ENCODE measurements at regions not wholly inside any gene's neighbourhood (a gene's known extent, or its start where the extent isn't known, plus 50 kb on each side); places are given as distances from the start of the nearest gene placed in this dataset.

- no peak for DNase-seq
- H3K27ac ChIP-seq (ENCODE audit: low read depth, low read length) = no peak overlapping the region
- CTCF ChIA-PET (ENCODE audit: partially characterized antibody) = no interaction called here
Observed at GRCh38 chr7:26590709-26591108, 273.7 kb downstream of the SKAP2 start.

GRCh38 chr7:26592011-26592410, 272.4 kb downstream of the SKAP2 start:
- no peaks in the 10 kb centered on the region for H3K9me3 Mint-ChIP-seq
- ChIA-PET POLR2A (ENCODE audit: partially characterized antibody) (no interaction called here), CTCF (ENCODE audit: partially characterized antibody) (no interaction called here)
- peaks cover 7 to 11% of the 10 kb centered on the region in 2 donors for H3K27me3 Mint-ChIP-seq
- H3K4me3 Mint-ChIP-seq = no peak overlapping the region
- no peaks in the 10 kb centered on the region for H3K27me3 ChIP-seq (ENCODE audit: insufficient read depth, low read length)
- H3K4me3 ChIP-seq (ENCODE audit: low read length in 2 of 2) = no peak overlapping the region
- no peak overlapping the region for H3K27ac Mint-ChIP-seq
- no peaks in the 10 kb centered on the region for H3K36me3 Mint-ChIP-seq
- H3K36me3 ChIP-seq (ENCODE audit: insufficient read depth, low read length) = no peaks in the 10 kb centered on the region
- no peaks in the 10 kb centered on the region for H3K9me3 ChIP-seq (ENCODE audit: control insufficient read depth in 1 of 2, low read length in 2 of 2)
- H3K4me1 Mint-ChIP-seq = no peaks in the 10 kb centered on the region
- no peak for DNase-seq
- H3K27ac ChIP-seq (ENCODE audit: low read depth, low read length) = no peak overlapping the region
- no peaks in the 10 kb centered on the region for H3K4me1 ChIP-seq (ENCODE audit: insufficient read depth, low read length)
- intact Hi-C loops (cut with micrococcal nuclease) = no loop called here

More at GRCh38 chr7:26590709-26591108, 273.7 kb downstream of the SKAP2 start:
- Mint-ChIP-seq H3K36me3 (no peaks in the 10 kb centered on the region), H3K27me3 (peaks cover 7 to 11% of the 10 kb centered on the region in 2 donors), H3K4me1 (no peaks in the 10 kb centered on the region), H3K27ac (no peak overlapping the region), H3K4me3 (no peak overlapping the region), H3K9me3 (no peaks in the 10 kb centered on the region)
- no peaks in the 10 kb centered on the region for H3K36me3 ChIP-seq (ENCODE audit: insufficient read depth, low read length)
- no peaks in the 10 kb centered on the region for H3K4me1 ChIP-seq (ENCODE audit: insufficient read depth, low read length)
- intact Hi-C loops (cut with micrococcal nuclease) = no loop called here
- no peaks in the 10 kb centered on the region for H3K9me3 ChIP-seq (ENCODE audit: control insufficient read depth in 1 of 2, low read length in 2 of 2)
- H3K27me3 ChIP-seq (ENCODE audit: insufficient read depth, low read length) = no peaks in the 10 kb centered on the region
- H3K4me3 ChIP-seq (ENCODE audit: low read length in 2 of 2) = no peak overlapping the region
- POLR2A ChIA-PET (ENCODE audit: partially characterized antibody) = no interaction called here

- Mint-ChIP-seq H3K4me3 (no peak overlapping the region), H3K36me3 (no peaks in the 10 kb centered on the region), H3K4me1 (no peaks in the 10 kb centered on the region), H3K27ac (no peak overlapping the region), H3K9me3 (no peaks in the 10 kb centered on the region), H3K27me3 (peaks cover 6 to 8% of the 10 kb centered on the region in 2 donors)
- CTCF ChIA-PET (ENCODE audit: partially characterized antibody) = no interaction called here
- Histone ChIP-seq H3K9me3 (ENCODE audit: control insufficient read depth in 1 of 2, low read length in 2 of 2) (no peaks in the 10 kb centered on the region), H3K4me3 (ENCODE audit: low read length in 2 of 2) (no peak overlapping the region), H3K36me3 (ENCODE audit: insufficient read depth, low read length) (no peaks in the 10 kb centered on the region), H3K27ac (ENCODE audit: low read depth, low read length) (no peak overlapping the region), H3K4me1 (ENCODE audit: insufficient read depth, low read length) (no peaks in the 10 kb centered on the region), H3K27me3 (ENCODE audit: insufficient read depth, low read length) (no peaks in the 10 kb centered on the region)
- no peak for DNase-seq
- intact Hi-C loops (cut with micrococcal nuclease) = no loop called here
- POLR2A ChIA-PET (ENCODE audit: partially characterized antibody) = no interaction called here
Observed at GRCh38 chr7:26593393-26593792, 271.0 kb downstream of the SKAP2 start.

GRCh38 chr7:26593896-26594295, 270.5 kb downstream of the SKAP2 start:
- H3K27me3 ChIP-seq (ENCODE audit: insufficient read depth, low read length) = no peaks in the 10 kb centered on the region
- CTCF ChIA-PET (ENCODE audit: partially characterized antibody) = no interaction called here
- no peaks in the 10 kb centered on the region for H3K9me3 ChIP-seq (ENCODE audit: control insufficient read depth in 1 of 2, low read length in 2 of 2)
- no peaks in the 10 kb centered on the region for H3K4me1 ChIP-seq (ENCODE audit: insufficient read depth, low read length)
- POLR2A ChIA-PET (ENCODE audit: partially characterized antibody) = no interaction called here
- Mint-ChIP-seq H3K9me3 (no peaks in the 10 kb centered on the region), H3K27me3 (peaks cover 6% of the 10 kb centered on the region in 2 donors), H3K4me1 (no peaks in the 10 kb centered on the region), H3K36me3 (no peaks in the 10 kb centered on the region), H3K4me3 (no peak overlapping the region), H3K27ac (no peak overlapping the region)
- intact Hi-C loops (cut with micrococcal nuclease) = no loop called here
- no peak overlapping the region for H3K27ac ChIP-seq (ENCODE audit: low read depth, low read length)
- no peak for DNase-seq
- H3K36me3 ChIP-seq (ENCODE audit: insufficient read depth, low read length) = no peaks in the 10 kb centered on the region
- no peak overlapping the region for H3K4me3 ChIP-seq (ENCODE audit: low read length in 2 of 2)

GRCh38 chr7:26594553-26594952, 269.8 kb downstream of the SKAP2 start:
- ChIA-PET POLR2A (ENCODE audit: partially characterized antibody) (no interaction called here), CTCF (ENCODE audit: partially characterized antibody) (no interaction called here)
- no peak overlapping the region for H3K4me3 Mint-ChIP-seq
- Histone ChIP-seq H3K4me1 (ENCODE audit: insufficient read depth, low read length) (no peaks in the 10 kb centered on the region), H3K36me3 (ENCODE audit: insufficient read depth, low read length) (no peaks in the 10 kb centered on the region), H3K27ac (ENCODE audit: low read depth, low read length) (no peak overlapping the region), H3K27me3 (ENCODE audit: insufficient read depth, low read length) (no peaks in the 10 kb centered on the region), H3K9me3 (ENCODE audit: control insufficient read depth in 1 of 2, low read length in 2 of 2) (no peaks in the 10 kb centered on the region), H3K4me3 (ENCODE audit: low read length in 2 of 2) (no peak overlapping the region)
- no peak for DNase-seq
- no peaks in the 10 kb centered on the region for H3K4me1 Mint-ChIP-seq
- no peak overlapping the region for H3K27ac Mint-ChIP-seq
- intact Hi-C loops (cut with micrococcal nuclease) = no loop called here
- H3K27me3 Mint-ChIP-seq = peaks cover 6% of the 10 kb centered on the region in 2 donors
- H3K9me3 Mint-ChIP-seq = no peaks in the 10 kb centered on the region
- H3K36me3 Mint-ChIP-seq = no peaks in the 10 kb centered on the region

GRCh38 chr7:26598867-26599266, 265.5 kb downstream of the SKAP2 start:
- Histone ChIP-seq H3K27me3 (ENCODE audit: insufficient read depth, low read length) (no peaks in the 10 kb centered on the region), H3K4me3 (ENCODE audit: low read length in 2 of 2) (no peak overlapping the region), H3K9me3 (ENCODE audit: control insufficient read depth in 1 of 2, low read length in 2 of 2) (no peaks in the 10 kb centered on the region), H3K4me1 (ENCODE audit: insufficient read depth, low read length) (no peaks in the 10 kb centered on the region), H3K27ac (ENCODE audit: low read depth, low read length) (no peak overlapping the region), H3K36me3 (ENCODE audit: insufficient read depth, low read length) (no peaks in the 10 kb centered on the region)
- POLR2A ChIA-PET (ENCODE audit: partially characterized antibody) = no interaction called here
- intact Hi-C loops (cut with micrococcal nuclease) = no loop called here
- Mint-ChIP-seq H3K27me3 (peaks cover 5 to 6% of the 10 kb centered on the region in 2 donors), H3K9me3 (no peaks in the 10 kb centered on the region), H3K27ac (no peak overlapping the region), H3K4me1 (no peaks in the 10 kb centered on the region), H3K4me3 (no peak overlapping the region), H3K36me3 (no peaks in the 10 kb centered on the region)
- CTCF ChIA-PET (ENCODE audit: partially characterized antibody) = interaction anchor here (0.6 kb wide), 1 partner anchor 10 kb away, joined by 3 read pairs; no protein-coding TSS in a partner anchor
- no peak for DNase-seq

- DNase-seq = no peak
- H3K4me3 Mint-ChIP-seq = no peak overlapping the region
- Histone ChIP-seq H3K4me3 (ENCODE audit: low read length in 2 of 2) (no peak overlapping the region), H3K9me3 (ENCODE audit: control insufficient read depth in 1 of 2, low read length in 2 of 2) (no peaks in the 10 kb centered on the region), H3K27ac (ENCODE audit: low read depth, low read length) (no peak overlapping the region), H3K4me1 (ENCODE audit: insufficient read depth, low read length) (no peaks in the 10 kb centered on the region), H3K27me3 (ENCODE audit: insufficient read depth, low read length) (no peaks in the 10 kb centered on the region), H3K36me3 (ENCODE audit: insufficient read depth, low read length) (no peaks in the 10 kb centered on the region)
- no peaks in the 10 kb centered on the region for H3K4me1 Mint-ChIP-seq
- no peaks in the 10 kb centered on the region for H3K9me3 Mint-ChIP-seq
- no peak overlapping the region for H3K27ac Mint-ChIP-seq
- ChIA-PET POLR2A (ENCODE audit: partially characterized antibody) (no interaction called here), CTCF (ENCODE audit: partially characterized antibody) (no interaction called here)
- no peaks in the 10 kb centered on the region for H3K36me3 Mint-ChIP-seq
- intact Hi-C loops (cut with micrococcal nuclease) = no loop called here
- H3K27me3 Mint-ChIP-seq = peaks cover 4 to 5% of the 10 kb centered on the region in 2 donors
Observed at GRCh38 chr7:26599982-26600381, 264.4 kb downstream of the SKAP2 start.

- Histone ChIP-seq H3K27me3 (ENCODE audit: insufficient read depth, low read length) (no peaks in the 10 kb centered on the region), H3K4me3 (ENCODE audit: low read length in 2 of 2) (no peak overlapping the region), H3K9me3 (ENCODE audit: control insufficient read depth in 1 of 2, low read length in 2 of 2) (no peaks in the 10 kb centered on the region), H3K36me3 (ENCODE audit: insufficient read depth, low read length) (no peaks in the 10 kb centered on the region), H3K4me1 (ENCODE audit: insufficient read depth, low read length) (no peaks in the 10 kb centered on the region), H3K27ac (ENCODE audit: low read depth, low read length) (no peak overlapping the region)
- DNase-seq = no peak
- H3K9me3 Mint-ChIP-seq = no peaks in the 10 kb centered on the region
- CTCF ChIA-PET (ENCODE audit: partially characterized antibody) = no interaction called here
- H3K4me1 Mint-ChIP-seq = no peaks in the 10 kb centered on the region
- H3K4me3 Mint-ChIP-seq = no peak overlapping the region
- POLR2A ChIA-PET (ENCODE audit: partially characterized antibody) = no interaction called here
- intact Hi-C loops (cut with micrococcal nuclease) = no loop called here
- no peak overlapping the region for H3K27ac Mint-ChIP-seq
- H3K36me3 Mint-ChIP-seq = no peaks in the 10 kb centered on the region
- peaks cover 4 to 5% of the 10 kb centered on the region in 2 donors for H3K27me3 Mint-ChIP-seq
Observed at GRCh38 chr7:26600411-26600810, 264.0 kb downstream of the SKAP2 start.
